ENCODE measurements at regions not wholly inside any gene's neighbourhood (a gene's known extent, or its start where the extent isn't known, plus 50 kb on each side); places are given as distances from the start of the nearest gene placed in this dataset.

DNA sequence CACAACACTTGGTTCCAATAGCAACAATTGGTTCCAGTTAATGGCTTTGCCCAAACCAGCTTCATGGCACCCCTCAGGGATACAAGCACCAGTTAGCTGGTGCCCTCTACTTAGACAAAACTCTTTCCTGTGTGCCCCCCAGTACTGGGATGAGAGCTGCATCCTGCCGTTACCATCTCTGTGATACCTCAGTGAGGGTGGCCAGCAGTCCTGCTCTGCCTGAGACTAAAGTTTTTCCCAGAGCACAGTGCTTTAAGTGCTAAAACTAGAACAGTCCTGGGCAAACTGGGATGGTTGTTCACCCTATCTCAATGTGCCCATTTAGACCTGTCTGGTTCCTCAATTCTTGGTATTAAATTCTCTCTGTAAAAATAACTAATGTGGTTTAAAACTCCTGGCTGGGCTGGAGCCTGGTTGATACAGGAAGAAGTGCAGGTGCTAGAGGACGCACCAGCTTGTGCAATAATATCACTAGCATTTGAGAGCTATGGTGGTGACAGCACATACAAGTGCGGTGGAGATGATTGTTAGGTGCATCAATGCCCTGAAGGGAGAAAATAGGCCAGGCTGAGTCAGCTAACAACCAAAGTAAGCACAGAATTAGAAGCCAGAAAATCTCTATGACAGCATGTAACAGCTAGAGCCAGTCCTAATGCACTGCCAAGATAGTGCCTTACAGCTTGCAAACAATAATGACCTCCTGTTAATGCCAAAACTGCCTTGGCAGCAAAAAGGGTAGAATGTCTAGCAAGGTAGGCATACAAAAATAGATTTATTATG is 179.8 kb upstream of the GALNT2 start:
- H3K36me3 ChIP-seq (replicated peaks; ENCODE audit: control insufficient read depth, insufficient read depth, low read length): no peaks in the 10 kb centered on the region
- no peaks in the 10 kb centered on the region for H3K27me3 ChIP-seq (ENCODE audit: control insufficient read depth, insufficient read depth, low read length)
- DNase-seq: no peak
- no peak overlapping the region for H3K4me3 ChIP-seq (ENCODE audit: insufficient read depth, low read depth, low read length)

GRCh38 chr1:229888157-229888556 is 178.9 kb upstream of the GALNT2 start:
- DNase-seq: no peak
- Histone ChIP-seq H3K27me3 (ENCODE audit: control insufficient read depth, insufficient read depth, low read length) (no peaks in the 10 kb centered on the region), H3K4me3 (ENCODE audit: insufficient read depth, low read depth, low read length) (no peak overlapping the region), H3K36me3 (replicated peaks; ENCODE audit: control insufficient read depth, insufficient read depth, low read length) (no peaks in the 10 kb centered on the region)

GRCh38 chr1:229888561-229889001 is 178.5 kb upstream of the GALNT2 start:
- no peak for DNase-seq
- Histone ChIP-seq H3K36me3 (replicated peaks; ENCODE audit: control insufficient read depth, insufficient read depth, low read length) (no peaks in the 10 kb centered on the region), H3K4me3 (ENCODE audit: insufficient read depth, low read depth, low read length) (no peak overlapping the region), H3K27me3 (ENCODE audit: control insufficient read depth, insufficient read depth, low read length) (no peaks in the 10 kb centered on the region)

GRCh38 chr1:229889031-229889517 is 178.0 kb upstream of the GALNT2 start:
- Histone ChIP-seq H3K36me3 (replicated peaks; ENCODE audit: control insufficient read depth, insufficient read depth, low read length) (no peaks in the 10 kb centered on the region), H3K27me3 (ENCODE audit: control insufficient read depth, insufficient read depth, low read length) (no peaks in the 10 kb centered on the region), H3K4me3 (ENCODE audit: insufficient read depth, low read depth, low read length) (no peak overlapping the region)
- DNase-seq: no peak

- Histone ChIP-seq H3K4me3 (ENCODE audit: insufficient read depth, low read depth, low read length) (no peak overlapping the region), H3K36me3 (replicated peaks; ENCODE audit: control insufficient read depth, insufficient read depth, low read length) (no peaks in the 10 kb centered on the region), H3K27me3 (ENCODE audit: control insufficient read depth, insufficient read depth, low read length) (no peaks in the 10 kb centered on the region)
- DNase-seq: no peak
Observed at GRCh38 chr1:229891227-229891626, 175.8 kb upstream of the GALNT2 start.

- no peak overlapping the region for H3K4me3 ChIP-seq (ENCODE audit: insufficient read depth, low read depth, low read length)
- H3K27me3 ChIP-seq (ENCODE audit: control insufficient read depth, insufficient read depth, low read length): no peaks in the 10 kb centered on the region
- DNase-seq: no peak
- H3K36me3 ChIP-seq (replicated peaks; ENCODE audit: control insufficient read depth, insufficient read depth, low read length): no peaks in the 10 kb centered on the region
Observed at GRCh38 chr1:229892515-229893117, 174.4 kb upstream of the GALNT2 start.

GRCh38 chr1:229893762-229894444 is 173.1 kb upstream of the GALNT2 start:
- no peak overlapping the region for H3K4me3 ChIP-seq (ENCODE audit: insufficient read depth, low read depth, low read length)
- DNase-seq: no peak
- no peaks in the 10 kb centered on the region for H3K27me3 ChIP-seq (ENCODE audit: control insufficient read depth, insufficient read depth, low read length)
- no peaks in the 10 kb centered on the region for H3K36me3 ChIP-seq (replicated peaks; ENCODE audit: control insufficient read depth, insufficient read depth, low read length)

- H3K36me3 ChIP-seq (replicated peaks; ENCODE audit: control insufficient read depth, insufficient read depth, low read length): no peaks in the 10 kb centered on the region
- DNase-seq: no peak
- no peak overlapping the region for H3K4me3 ChIP-seq (ENCODE audit: insufficient read depth, low read depth, low read length)
- H3K27me3 ChIP-seq (ENCODE audit: control insufficient read depth, insufficient read depth, low read length): no peaks in the 10 kb centered on the region
Observed at GRCh38 chr1:229894532-229894931, 172.5 kb upstream of the GALNT2 start.

- Histone ChIP-seq H3K27me3 (ENCODE audit: control insufficient read depth, insufficient read depth, low read length) (no peaks in the 10 kb centered on the region), H3K36me3 (replicated peaks; ENCODE audit: control insufficient read depth, insufficient read depth, low read length) (no peaks in the 10 kb centered on the region)
Observed at GRCh38 chr1:229895605-229896004, 171.4 kb upstream of the GALNT2 start.

GRCh38 chr1:229896306-229896705 is 170.7 kb upstream of the GALNT2 start:
- Histone ChIP-seq H3K27me3 (ENCODE audit: control insufficient read depth, insufficient read depth, low read length) (no peaks in the 10 kb centered on the region), H3K36me3 (replicated peaks; ENCODE audit: control insufficient read depth, insufficient read depth, low read length) (no peaks in the 10 kb centered on the region), H3K4me3 (ENCODE audit: insufficient read depth, low read depth, low read length) (no peak overlapping the region)
- no peak for DNase-seq

More at GRCh38 chr1:229895605-229896004, 171.4 kb upstream of the GALNT2 start:
- no peak overlapping the region for H3K4me3 ChIP-seq (ENCODE audit: insufficient read depth, low read depth, low read length)
- no peak for DNase-seq

- Histone ChIP-seq H3K27me3 (ENCODE audit: control insufficient read depth, insufficient read depth, low read length) (no peaks in the 10 kb centered on the region), H3K4me3 (ENCODE audit: insufficient read depth, low read depth, low read length) (no peak overlapping the region), H3K36me3 (replicated peaks; ENCODE audit: control insufficient read depth, insufficient read depth, low read length) (no peaks in the 10 kb centered on the region)
- no peak for DNase-seq
Observed at GRCh38 chr1:229896861-229897260, 170.2 kb upstream of the GALNT2 start.

- Histone ChIP-seq H3K27me3 (ENCODE audit: control insufficient read depth, insufficient read depth, low read length) (no peaks in the 10 kb centered on the region), H3K36me3 (replicated peaks; ENCODE audit: control insufficient read depth, insufficient read depth, low read length) (no peaks in the 10 kb centered on the region), H3K4me3 (ENCODE audit: insufficient read depth, low read depth, low read length) (no peak overlapping the region)
- no peak for DNase-seq
Observed at GRCh38 chr1:229897501-229897900, 169.5 kb upstream of the GALNT2 start.

DNA sequence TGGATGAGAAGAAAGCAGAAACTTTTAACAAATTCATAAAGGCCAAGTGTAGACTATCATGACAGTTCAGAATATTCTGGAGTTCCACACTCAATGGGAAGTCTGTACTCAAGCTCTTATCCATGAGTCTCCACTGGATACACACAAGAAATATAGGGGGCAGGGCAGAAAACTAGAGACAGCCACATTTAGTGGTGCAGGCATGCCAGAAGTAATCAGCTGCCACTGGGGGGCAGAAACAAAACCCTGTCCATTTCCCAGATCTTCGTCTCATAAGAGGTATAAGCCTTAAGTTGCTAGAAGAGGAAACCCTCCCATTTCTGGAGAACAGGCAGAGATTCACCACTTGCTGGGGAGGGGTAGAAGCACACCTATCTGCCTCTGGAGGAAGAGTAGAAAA is 166.8 kb upstream of the GALNT2 start:
- no peak overlapping the region for H3K4me3 ChIP-seq (ENCODE audit: insufficient read depth, low read depth, low read length)
- no peaks in the 10 kb centered on the region for H3K27me3 ChIP-seq (ENCODE audit: control insufficient read depth, insufficient read depth, low read length)
- no peak for DNase-seq
- no peaks in the 10 kb centered on the region for H3K36me3 ChIP-seq (replicated peaks; ENCODE audit: control insufficient read depth, insufficient read depth, low read length)

GRCh38 chr1:229905031-229905545 is 161.9 kb upstream of the GALNT2 start:
- no peaks in the 10 kb centered on the region for H3K36me3 ChIP-seq (replicated peaks; ENCODE audit: control insufficient read depth, insufficient read depth, low read length)
- H3K27me3 ChIP-seq (ENCODE audit: control insufficient read depth, insufficient read depth, low read length): no peaks in the 10 kb centered on the region
- no peak for DNase-seq
- no peak overlapping the region for H3K4me3 ChIP-seq (ENCODE audit: insufficient read depth, low read depth, low read length)

DNA sequence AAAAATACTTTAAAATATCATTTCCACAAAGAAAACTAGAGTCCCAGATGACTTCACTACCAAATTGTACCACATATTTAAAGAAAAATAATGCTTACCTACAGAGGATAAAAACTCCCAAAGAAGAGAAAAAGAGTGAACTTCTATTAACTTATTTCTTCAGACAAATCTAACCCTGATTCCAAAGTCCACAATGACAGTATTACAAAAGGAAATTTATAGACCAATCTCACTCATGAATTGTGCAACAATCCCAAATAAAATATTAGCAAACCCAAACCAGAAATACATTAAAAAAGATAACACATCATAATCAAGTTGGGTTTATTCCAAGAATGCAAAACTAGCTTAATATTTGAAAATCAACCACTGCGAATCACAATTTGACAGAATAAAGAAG is 161.4 kb upstream of the GALNT2 start:
- no peak overlapping the region for H3K4me3 ChIP-seq (ENCODE audit: insufficient read depth, low read depth, low read length)
- H3K36me3 ChIP-seq (replicated peaks; ENCODE audit: control insufficient read depth, insufficient read depth, low read length): no peaks in the 10 kb centered on the region
- H3K27me3 ChIP-seq (ENCODE audit: control insufficient read depth, insufficient read depth, low read length): no peaks in the 10 kb centered on the region
- DNase-seq: no peak

Data from H7 (cell line).